Skeletal muscle tissue (tissue), 3 donors: ENCODE measurements at regions not wholly inside any gene's neighbourhood (a gene's known extent, or its start where the extent isn't known, plus 50 kb on each side); places are given as distances from the start of the nearest gene placed in this dataset.

Experiments
- H3K27ac ChIP-seq: one replicate; pipeline ENCODE4 v1.7.0; 2013; ENCODE audit warnings: mild to moderate bottlenecking, low read depth, low read length, inconsistent platforms
- H3K27me3 ChIP-seq, 3 donors: one replicate each; pipeline ENCODE4 v1.7.0; 2013; ENCODE audit warnings: low read length in 3 of 3; ENCODE audit not compliant: control insufficient read depth in 3 of 3, insufficient read depth in 3 of 3
- H3K36me3 ChIP-seq, 3 donors: one replicate each; pipeline ENCODE4 v1.7.0; 2013; ENCODE audit warnings: low read length in 3 of 3; ENCODE audit not compliant: control insufficient read depth in 3 of 3, insufficient read depth in 3 of 3
- H3K4me1 ChIP-seq, 3 donors: one replicate each; pipeline ENCODE4 v1.7.0; 2013; ENCODE audit warnings: low read length in 3 of 3, mild to moderate bottlenecking in 3 of 3; ENCODE audit not compliant: control insufficient read depth in 3 of 3, insufficient read depth in 3 of 3
- H3K4me3 ChIP-seq, 3 donors: one replicate each; pipeline ENCODE4 v1.7.0; 2013; ENCODE audit warnings: low read length in 3 of 3
- H3K9ac ChIP-seq, 3 donors: one replicate each; pipeline ENCODE4 v1.7.0; 2013; ENCODE audit warnings: low read length in 3 of 3, mild to moderate bottlenecking in 3 of 3, moderate library complexity in 2 of 3, low read depth in 1 of 3
- H3K9me3 ChIP-seq, 3 donors: one replicate each; pipeline ENCODE4 v1.7.0; 2013; ENCODE audit warnings: low read length in 3 of 3; ENCODE audit not compliant: control insufficient read depth in 3 of 3
- donor health status: Osteomylitis.

GRCh38 chr9:109919736-109920408 is 139.9 kb downstream of the PALM2AKAP2 start:
- Histone ChIP-seq H3K4me1 (peaks cover 52 to 59% (median 53%) of the 10 kb centered on the region in 3 donors), H3K27ac (no peak overlapping the region), H3K36me3 (no peaks in the 10 kb centered on the region), H3K9ac (no peak overlapping the region), H3K4me3 (no peak overlapping the region), H3K27me3 (no peaks in the 10 kb centered on the region), H3K9me3 (no peaks in the 10 kb centered on the region)

GRCh38 chr9:109922617-109923470 is 142.8 kb downstream of the PALM2AKAP2 start:
- Histone ChIP-seq H3K9ac (peak overlapping the region in 1 of 3 donors; percentile 8), H3K9me3 (no peaks in the 10 kb centered on the region), H3K27ac (peak overlapping the region; percentile 41), H3K4me1 (peaks cover 33 to 34% (median 34%) of the 10 kb centered on the region in 3 donors), H3K4me3 (no peak overlapping the region), H3K36me3 (no peaks in the 10 kb centered on the region), H3K27me3 (no peaks in the 10 kb centered on the region)

DNA sequence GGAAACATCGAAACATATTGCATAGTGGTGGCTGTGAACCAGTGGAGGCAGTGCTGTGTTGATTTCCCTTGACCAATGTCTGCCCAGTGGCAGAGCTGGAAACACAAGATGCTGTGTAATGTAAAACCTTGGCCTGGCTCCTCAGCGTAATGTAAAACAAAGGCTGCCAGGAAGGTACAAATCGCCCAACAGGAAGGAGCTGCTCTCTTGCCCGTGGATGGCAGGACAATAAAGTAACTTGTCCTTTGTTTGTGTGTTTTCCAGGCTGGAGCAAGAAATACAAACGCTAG is 143.4 kb downstream of the PALM2AKAP2 start:
- H3K4me1 ChIP-seq: peaks cover 27 to 29% (median 28%) of the 10 kb centered on the region in 3 donors
- no peaks in the 10 kb centered on the region for H3K36me3 ChIP-seq
- peak overlapping the region in 1 of 3 donors; percentile 8 for H3K9ac ChIP-seq
- peak overlapping the region; percentile 41 for H3K27ac ChIP-seq
- no peaks in the 10 kb centered on the region for H3K27me3 ChIP-seq
- no peak overlapping the region for H3K4me3 ChIP-seq
- no peaks in the 10 kb centered on the region for H3K9me3 ChIP-seq

GRCh38 chr9:109923806-109924205 is 143.8 kb downstream of the PALM2AKAP2 start:
- Histone ChIP-seq H3K36me3 (no peaks in the 10 kb centered on the region), H3K4me3 (no peak overlapping the region), H3K9ac (no peak overlapping the region), H3K4me1 (peaks cover 24 to 25% (median 24%) of the 10 kb centered on the region in 3 donors), H3K27ac (peak overlapping the region; percentile 41), H3K9me3 (no peaks in the 10 kb centered on the region), H3K27me3 (no peaks in the 10 kb centered on the region)

DNA sequence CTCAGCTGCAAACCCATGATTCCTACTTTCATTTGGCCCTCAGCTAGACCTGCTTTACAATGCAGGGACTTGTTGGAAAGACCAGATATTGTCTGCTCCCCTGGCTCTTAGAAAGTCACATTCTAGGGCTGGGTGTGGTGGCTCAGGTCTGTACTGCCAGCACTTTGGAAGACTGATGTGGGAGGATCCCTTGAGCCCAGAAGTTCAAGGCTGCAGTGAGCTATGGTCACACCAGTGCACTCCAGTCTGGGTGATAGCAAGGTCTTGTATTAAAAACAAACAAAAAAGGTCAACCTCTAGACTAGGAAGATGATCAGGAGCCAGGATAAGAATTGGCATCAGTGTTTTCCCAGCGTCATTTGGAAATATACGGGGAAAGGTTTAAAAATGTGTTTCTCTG is 145.8 kb downstream of the PALM2AKAP2 start:
- H3K27ac ChIP-seq: no peak overlapping the region
- no peaks in the 10 kb centered on the region for H3K36me3 ChIP-seq
- no peak overlapping the region for H3K9ac ChIP-seq
- no peaks in the 10 kb centered on the region for H3K9me3 ChIP-seq
- H3K4me1 ChIP-seq: peaks cover 12 to 16% (median 15%) of the 10 kb centered on the region in 3 donors
- H3K27me3 ChIP-seq: no peaks in the 10 kb centered on the region
- H3K4me3 ChIP-seq: no peak overlapping the region

DNA sequence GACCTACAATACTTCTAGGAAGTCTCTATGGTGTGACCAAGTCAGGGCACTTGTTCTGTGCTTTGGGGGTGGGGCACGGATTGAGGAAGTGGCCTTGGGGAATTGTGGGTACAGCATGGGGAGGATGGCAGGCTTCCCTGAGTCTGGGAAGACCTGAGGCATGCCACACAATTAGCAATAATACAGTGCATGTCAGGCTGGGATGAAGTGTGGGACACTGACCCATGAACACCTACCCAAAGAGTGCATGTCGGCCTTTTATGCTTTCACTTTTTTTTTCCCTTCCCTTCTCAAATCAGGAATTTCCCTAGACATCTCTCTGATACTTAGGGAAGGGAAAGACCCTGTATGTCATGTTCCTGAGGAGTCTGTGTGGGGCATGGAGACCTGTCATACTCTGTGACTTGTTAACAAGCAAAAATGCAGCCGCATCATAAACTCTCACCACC is 146.4 kb downstream of the PALM2AKAP2 start:
- Histone ChIP-seq H3K27me3 (no peaks in the 10 kb centered on the region), H3K4me1 (peaks cover 12 to 16% (median 15%) of the 10 kb centered on the region in 3 donors), H3K9me3 (no peaks in the 10 kb centered on the region), H3K36me3 (no peaks in the 10 kb centered on the region), H3K9ac (no peak overlapping the region), H3K27ac (no peak overlapping the region), H3K4me3 (no peak overlapping the region)

DNA sequence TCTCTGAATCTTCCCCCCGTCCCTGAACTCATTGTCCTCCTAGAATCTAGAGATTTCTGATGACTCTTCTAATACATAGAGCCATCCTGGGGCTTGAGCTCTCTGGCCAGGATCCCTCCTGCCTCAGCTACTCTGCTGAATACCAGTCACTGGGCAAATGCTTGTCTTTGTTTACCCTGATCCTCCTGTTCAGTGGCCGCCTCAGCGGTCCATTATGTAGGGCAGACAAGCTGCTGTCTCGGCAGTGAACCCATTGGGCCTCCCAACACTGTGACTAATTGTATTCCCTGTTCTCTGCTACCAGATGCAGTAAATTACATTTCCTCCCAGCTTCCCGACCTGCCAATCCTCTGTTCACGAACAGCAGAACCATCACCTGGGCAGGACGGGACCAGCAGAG is 151.6 kb downstream of the PALM2AKAP2 start:
- Histone ChIP-seq H3K4me3 (no peak overlapping the region), H3K27ac (no peak overlapping the region), H3K27me3 (no peaks in the 10 kb centered on the region), H3K36me3 (no peaks in the 10 kb centered on the region), H3K4me1 (peaks cover 0 to 4% (median 4%) of the 10 kb centered on the region in 3 donors), H3K9me3 (no peaks in the 10 kb centered on the region), H3K9ac (no peak overlapping the region)

GRCh38 chr9:109934136-109934856 is 154.3 kb downstream of the PALM2AKAP2 start:
- Histone ChIP-seq H3K4me3 (no peak overlapping the region), H3K27me3 (no peaks in the 10 kb centered on the region), H3K9me3 (no peaks in the 10 kb centered on the region), H3K4me1 (peaks cover 0 to 4% (median 4%) of the 10 kb centered on the region in 3 donors), H3K9ac (no peak overlapping the region), H3K27ac (no peak overlapping the region), H3K36me3 (no peaks in the 10 kb centered on the region)

DNA sequence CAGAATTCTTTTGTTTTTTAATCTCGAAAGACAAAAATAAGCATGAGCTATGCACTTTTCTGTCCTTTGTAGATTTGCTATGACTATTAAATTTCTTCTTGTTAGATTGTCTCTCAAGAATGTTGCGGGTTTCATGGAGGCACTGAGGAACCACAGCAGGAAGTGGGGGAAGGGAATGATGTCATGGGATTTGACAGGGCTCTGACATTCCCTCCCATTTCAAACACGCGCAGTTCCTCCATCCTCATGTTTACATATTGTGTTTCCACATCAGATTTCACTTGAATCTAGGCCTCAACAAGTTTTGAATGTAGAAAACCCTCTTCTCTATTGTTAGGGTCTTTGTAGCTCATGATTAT is 154.8 kb downstream of the PALM2AKAP2 start:
- no peak overlapping the region for H3K27ac ChIP-seq
- H3K36me3 ChIP-seq: no peaks in the 10 kb centered on the region
- no peaks in the 10 kb centered on the region for H3K27me3 ChIP-seq
- no peaks in the 10 kb centered on the region for H3K9me3 ChIP-seq
- H3K4me3 ChIP-seq: no peak overlapping the region
- no peak overlapping the region for H3K9ac ChIP-seq
- peaks cover 0 to 4% (median 4%) of the 10 kb centered on the region in 3 donors for H3K4me1 ChIP-seq
